Immature natural killer cell (primary cell): ENCODE measurements at regions not wholly inside any gene's neighbourhood (a gene's known extent, or its start where the extent isn't known, plus 50 kb on each side); places are given as distances from the start of the nearest gene placed in this dataset.

Experiments used
- DNase-seq, 3 donors: peaks; one replicate each; pipeline ENCODE4 v3.0.0; 2022; ENCODE audit warnings: mixed read lengths in 1 of 3
- H3K27ac Mint-ChIP-seq, 6 donors: one replicate each; pipeline ENCODE4 v1.8.0; 2020; ENCODE audit warnings: mixed read lengths in 6 of 6, mild to moderate bottlenecking in 5 of 6, inconsistent platforms in 4 of 6, moderate library complexity in 3 of 6
- H3K27me3 Mint-ChIP-seq, 3 donors: one replicate each; pipeline ENCODE4 v1.8.0; 2020 to 2021; ENCODE audit warnings: low read depth in 3 of 3, mild to moderate bottlenecking in 3 of 3, mixed read lengths in 3 of 3, moderate library complexity in 3 of 3, inconsistent platforms in 1 of 3
- H3K36me3 Mint-ChIP-seq, 3 donors: one replicate each; pipeline ENCODE4 v1.8.0; 2020; ENCODE audit warnings: mixed read lengths in 3 of 3, inconsistent platforms in 2 of 3, mild to moderate bottlenecking in 2 of 3
- H3K4me1 Mint-ChIP-seq, 2 donors: one replicate each; pipeline ENCODE4 v1.8.0; 2020; ENCODE audit warnings: inconsistent platforms in 2 of 2, mild to moderate bottlenecking in 2 of 2, mixed read lengths in 2 of 2, moderate library complexity in 1 of 2
- H3K4me3 Mint-ChIP-seq, 5 donors: one replicate each; pipeline ENCODE4 v1.8.0; 2020; ENCODE audit warnings: mild to moderate bottlenecking in 5 of 5, mixed read lengths in 5 of 5, inconsistent platforms in 3 of 5, moderate library complexity in 3 of 5
- H3K9me3 Mint-ChIP-seq, 6 donors: one replicate each; pipeline ENCODE4 v1.8.0; 2020; ENCODE audit warnings: mild to moderate bottlenecking in 6 of 6, mixed read lengths in 6 of 6, inconsistent platforms in 4 of 6, moderate library complexity in 3 of 6

DNA sequence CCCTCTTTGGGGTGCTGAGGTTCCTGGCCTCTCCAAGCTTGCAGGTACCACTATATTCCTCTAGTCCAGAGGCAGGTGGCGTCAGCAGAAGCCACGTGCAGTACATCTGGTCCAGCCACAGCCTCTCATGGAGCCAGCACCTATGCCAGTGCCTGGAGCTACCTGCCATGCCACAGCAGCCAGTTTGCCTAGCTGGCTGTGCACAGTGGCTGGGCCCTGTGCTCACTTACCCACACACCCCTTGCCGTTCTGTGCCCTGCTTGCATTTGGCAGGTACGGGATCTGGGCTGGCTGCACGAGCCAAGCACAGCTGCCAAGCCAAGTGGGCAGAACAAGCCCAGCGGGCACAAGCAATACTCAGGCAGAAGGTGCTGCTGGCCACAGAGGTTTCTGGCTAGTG lies 601.1 kb downstream of the EPHA5 start:
- DNase-seq, result no peak
- H3K27ac Mint-ChIP-seq, result no peak overlapping the region
- peaks cover 13 to 61% (median 22%) of the 10 kb centered on the region in 6 donors for H3K9me3 Mint-ChIP-seq
- peaks cover 0 to 3% (median 2%) of the 10 kb centered on the region in 3 donors for H3K27me3 Mint-ChIP-seq
- H3K36me3 Mint-ChIP-seq, result no peaks in the 10 kb centered on the region
- H3K4me3 Mint-ChIP-seq, result no peak overlapping the region
- H3K4me1 Mint-ChIP-seq, result no peaks in the 10 kb centered on the region

GRCh38 chr4:65066106-65066505 lies 604.2 kb downstream of the EPHA5 start:
- Mint-ChIP-seq H3K9me3 (peaks cover 12 to 63% (median 18%) of the 10 kb centered on the region in 6 donors), H3K4me1 (no peaks in the 10 kb centered on the region), H3K36me3 (no peaks in the 10 kb centered on the region), H3K27me3 (peaks cover 0 to 3% (median 2%) of the 10 kb centered on the region in 3 donors), H3K27ac (no peak overlapping the region), H3K4me3 (no peak overlapping the region)
- no peak for DNase-seq

GRCh38 chr4:65063601-65064000 lies 606.7 kb downstream of the EPHA5 start:
- Mint-ChIP-seq H3K4me3 (no peak overlapping the region), H3K27me3 (peaks cover 0 to 5% (median 2%) of the 10 kb centered on the region in 3 donors), H3K36me3 (no peaks in the 10 kb centered on the region), H3K27ac (no peak overlapping the region), H3K9me3 (peaks cover 7 to 62% (median 23%) of the 10 kb centered on the region in 6 donors), H3K4me1 (no peaks in the 10 kb centered on the region)
- DNase-seq, result no peak

GRCh38 chr4:65050786-65051185 lies 619.5 kb downstream of the EPHA5 start:
- Mint-ChIP-seq H3K36me3 (no peaks in the 10 kb centered on the region), H3K9me3 (peaks cover 3 to 33% (median 16%) of the 10 kb centered on the region in 6 donors), H3K27me3 (peaks cover 0 to 3% (median 0%) of the 10 kb centered on the region in 3 donors), H3K4me1 (no peaks in the 10 kb centered on the region), H3K4me3 (no peak overlapping the region), H3K27ac (no peak overlapping the region)
- DNase-seq, result no peak

DNA sequence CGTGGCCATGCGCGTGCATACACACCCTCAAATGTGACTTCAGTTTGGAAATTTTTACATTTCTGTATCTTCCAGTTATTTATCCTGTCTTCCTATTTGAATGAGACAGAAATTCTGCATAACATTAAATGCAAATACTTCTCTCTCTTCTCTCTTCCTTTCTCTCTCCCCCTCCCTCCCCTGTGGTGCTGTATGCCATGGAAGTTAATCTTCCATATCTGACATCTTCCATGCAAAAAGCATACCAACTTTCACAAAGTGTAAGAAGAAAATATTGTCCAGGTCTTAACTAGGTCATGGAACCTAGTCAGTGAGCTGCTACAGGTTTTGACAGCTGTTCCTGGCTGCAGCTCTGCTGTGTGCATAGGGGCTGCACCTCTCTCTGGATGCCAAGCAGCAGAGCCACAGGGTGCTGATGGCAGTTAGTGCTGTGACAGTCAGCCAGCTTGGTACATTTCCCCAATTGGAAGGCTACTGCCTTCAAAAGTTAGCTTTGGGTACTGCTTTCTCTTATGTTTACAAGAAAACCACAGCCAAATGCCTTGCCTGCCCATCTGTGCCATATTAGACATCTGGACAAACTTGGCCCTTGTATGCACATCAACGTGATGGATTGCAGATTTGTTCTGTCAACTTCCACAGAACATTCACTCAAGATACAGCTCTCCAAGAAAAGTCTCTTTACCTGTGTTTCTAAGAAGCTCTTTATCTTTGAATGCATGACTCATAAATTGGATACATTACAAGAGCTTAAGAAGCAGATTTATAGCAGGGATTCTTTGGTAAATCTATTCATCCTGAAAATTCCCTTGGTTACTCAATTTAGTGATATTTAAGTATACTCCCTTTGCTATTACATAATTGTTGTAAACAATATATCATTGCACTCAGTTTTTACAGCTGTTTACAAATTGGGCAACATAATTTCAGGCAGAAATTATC lies 623.8 kb downstream of the EPHA5 start:
- H3K4me3 Mint-ChIP-seq, result no peak overlapping the region
- no peaks in the 10 kb centered on the region for H3K36me3 Mint-ChIP-seq
- H3K27me3 Mint-ChIP-seq, result no peaks in the 10 kb centered on the region
- H3K4me1 Mint-ChIP-seq, result no peaks in the 10 kb centered on the region
- DNase-seq, result no peak
- H3K27ac Mint-ChIP-seq, result no peak overlapping the region
- H3K9me3 Mint-ChIP-seq, result peaks cover 6 to 33% (median 19%) of the 10 kb centered on the region in 6 donors

DNA sequence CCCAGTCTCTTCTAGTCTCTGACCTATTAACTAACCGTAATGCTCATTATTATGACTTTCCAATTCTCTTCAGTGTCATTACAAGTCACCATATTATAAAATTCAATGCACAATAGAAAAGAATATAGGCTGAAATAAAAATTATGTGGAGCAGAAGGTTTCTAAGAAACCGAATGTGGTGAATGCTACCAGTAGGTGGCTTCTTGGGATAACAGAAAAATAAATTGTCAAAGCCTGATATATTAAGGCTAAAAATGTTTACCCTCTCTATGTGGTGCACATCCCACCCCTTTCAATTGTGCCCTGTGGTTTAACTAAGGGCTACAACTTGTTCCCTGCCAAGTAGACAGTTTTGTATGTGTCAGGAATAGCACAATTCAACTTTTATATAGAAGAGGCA lies 624.6 kb upstream of the TECRL start:
- Mint-ChIP-seq H3K27me3 (peaks cover 0 to 2% (median 0%) of the 10 kb centered on the region in 3 donors), H3K4me1 (no peaks in the 10 kb centered on the region), H3K4me3 (no peak overlapping the region), H3K9me3 (peaks cover 4 to 44% (median 18%) of the 10 kb centered on the region in 6 donors), H3K36me3 (peaks cover 0 to 3% (median 0%) of the 10 kb centered on the region in 3 donors), H3K27ac (no peak overlapping the region)
- DNase-seq, result no peak

DNA sequence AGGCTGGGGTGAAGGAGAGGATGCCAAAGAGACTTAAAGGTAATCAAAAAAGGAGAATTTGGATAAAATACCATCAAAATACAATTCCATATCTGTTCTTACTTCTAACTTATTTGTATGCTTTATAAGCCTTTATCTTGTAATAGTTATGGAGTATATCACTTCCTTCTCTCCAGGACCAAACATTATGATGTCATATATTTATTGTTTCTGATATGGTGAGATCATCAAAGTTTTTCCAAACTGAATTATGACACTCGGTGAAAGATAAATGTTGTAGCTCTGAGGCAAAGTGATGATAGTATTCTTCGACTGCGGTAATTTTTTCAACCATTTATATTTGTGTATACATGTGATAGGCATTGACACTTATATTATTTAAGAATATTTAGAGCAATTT lies 619.3 kb upstream of the TECRL start:
- Mint-ChIP-seq H3K4me3 (no peak overlapping the region), H3K9me3 (peaks cover 6 to 52% (median 19%) of the 10 kb centered on the region in 6 donors), H3K4me1 (no peaks in the 10 kb centered on the region), H3K27me3 (peaks cover 0 to 2% (median 0%) of the 10 kb centered on the region in 3 donors), H3K27ac (no peak overlapping the region), H3K36me3 (no peaks in the 10 kb centered on the region)
- no peak for DNase-seq

DNA sequence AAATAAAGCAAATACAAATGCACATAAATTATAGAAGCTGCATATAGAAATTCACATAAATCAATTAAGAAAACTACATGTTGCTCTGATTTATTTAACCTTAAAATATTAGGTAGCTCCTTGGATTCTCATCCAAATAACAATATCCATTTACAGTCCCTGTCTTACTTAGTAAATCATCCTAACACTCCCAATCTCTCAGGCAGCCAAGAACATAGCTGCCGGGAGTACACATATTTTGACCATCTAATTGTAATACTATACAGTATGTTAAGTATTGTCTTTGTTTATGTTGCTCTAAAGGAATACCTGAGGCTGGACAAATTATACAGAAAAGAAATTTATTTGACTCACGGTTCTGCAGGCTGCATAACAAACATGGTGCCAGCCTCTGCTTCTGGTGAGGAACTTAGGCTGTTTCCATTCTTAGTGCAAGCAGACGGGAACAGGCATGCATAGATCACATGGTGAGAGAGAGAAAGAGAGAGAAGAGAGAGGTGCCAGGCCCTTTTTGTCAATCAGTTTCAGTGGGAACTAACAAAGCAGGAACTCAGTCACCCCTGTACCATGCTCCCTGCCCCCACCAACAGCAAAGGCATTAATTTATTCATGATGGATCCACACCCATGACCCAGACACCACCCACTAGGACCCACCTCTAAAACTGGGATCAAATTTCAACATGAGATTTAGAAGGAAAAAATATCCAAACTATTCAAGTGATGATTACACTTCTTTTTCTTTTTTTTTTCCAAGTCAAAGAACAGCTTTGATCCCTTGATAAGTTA lies 614.8 kb upstream of the TECRL start:
- H3K4me3 Mint-ChIP-seq, result no peak overlapping the region
- H3K9me3 Mint-ChIP-seq, result peaks cover 4 to 47% (median 18%) of the 10 kb centered on the region in 6 donors
- DNase-seq, result no peak
- H3K36me3 Mint-ChIP-seq, result peaks cover 0 to 3% (median 0%) of the 10 kb centered on the region in 3 donors
- H3K27me3 Mint-ChIP-seq, result no peaks in the 10 kb centered on the region
- H3K4me1 Mint-ChIP-seq, result no peaks in the 10 kb centered on the region
- no peak overlapping the region for H3K27ac Mint-ChIP-seq

DNA sequence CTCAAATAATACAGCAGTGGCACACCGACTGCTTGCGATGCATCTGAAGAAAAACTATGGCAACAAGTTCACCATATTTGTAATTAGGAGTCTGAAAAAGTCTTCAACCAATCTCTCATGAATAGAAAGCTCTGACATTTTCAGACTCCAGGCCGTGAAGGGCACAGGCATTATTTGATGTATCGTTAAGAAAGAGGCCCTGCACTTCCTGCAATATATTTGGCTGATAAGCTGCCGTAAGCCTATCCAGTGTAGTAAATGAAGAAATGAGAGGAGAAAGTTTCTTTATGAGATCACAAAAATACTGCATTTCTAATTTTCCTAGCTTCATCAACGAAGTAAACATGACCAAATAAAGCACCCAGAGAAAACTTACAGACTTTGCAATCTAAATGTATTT lies 613.8 kb upstream of the TECRL start:
- Mint-ChIP-seq H3K4me1 (no peaks in the 10 kb centered on the region), H3K27ac (no peak overlapping the region), H3K4me3 (no peak overlapping the region), H3K36me3 (peaks cover 0 to 3% (median 0%) of the 10 kb centered on the region in 3 donors), H3K27me3 (no peaks in the 10 kb centered on the region), H3K9me3 (peaks cover 4 to 44% (median 16%) of the 10 kb centered on the region in 6 donors)
- DNase-seq, result no peak

DNA sequence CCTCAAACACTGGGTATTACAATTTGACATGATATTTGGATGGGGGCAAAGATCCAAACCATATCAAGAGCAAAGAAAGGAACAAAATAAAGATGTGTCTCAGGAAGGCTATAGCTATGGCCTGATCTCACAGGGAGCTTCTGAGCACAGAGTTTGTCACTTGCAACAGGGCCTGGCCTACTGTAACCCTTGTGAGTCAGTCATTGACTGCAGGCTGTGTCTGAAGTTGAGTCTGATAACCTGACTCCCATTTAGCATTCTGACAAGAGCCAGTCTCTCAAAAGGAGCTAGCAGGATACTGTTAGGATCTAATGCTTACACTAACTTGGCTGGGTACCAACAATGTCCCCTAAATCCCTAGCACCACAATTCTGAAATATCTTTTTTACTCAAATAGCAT lies 612.5 kb upstream of the TECRL start:
- no peak overlapping the region for H3K27ac Mint-ChIP-seq
- DNase-seq, result no peak
- no peak overlapping the region for H3K4me3 Mint-ChIP-seq
- H3K9me3 Mint-ChIP-seq, result peaks cover 3 to 35% (median 13%) of the 10 kb centered on the region in 6 donors
- peaks cover 0 to 3% (median 0%) of the 10 kb centered on the region in 3 donors for H3K36me3 Mint-ChIP-seq
- no peaks in the 10 kb centered on the region for H3K4me1 Mint-ChIP-seq
- no peaks in the 10 kb centered on the region for H3K27me3 Mint-ChIP-seq

- H3K9me3 Mint-ChIP-seq, result peaks cover 0 to 35% (median 15%) of the 10 kb centered on the region in 6 donors
- no peak overlapping the region for H3K4me3 Mint-ChIP-seq
- H3K4me1 Mint-ChIP-seq, result no peaks in the 10 kb centered on the region
- DNase-seq, result no peak
- H3K27me3 Mint-ChIP-seq, result no peaks in the 10 kb centered on the region
- H3K36me3 Mint-ChIP-seq, result peaks cover 0 to 3% (median 0%) of the 10 kb centered on the region in 3 donors
- H3K27ac Mint-ChIP-seq, result no peak overlapping the region
Observed at GRCh38 chr4:65021149-65021548, 611.9 kb upstream of the TECRL start.

DNA sequence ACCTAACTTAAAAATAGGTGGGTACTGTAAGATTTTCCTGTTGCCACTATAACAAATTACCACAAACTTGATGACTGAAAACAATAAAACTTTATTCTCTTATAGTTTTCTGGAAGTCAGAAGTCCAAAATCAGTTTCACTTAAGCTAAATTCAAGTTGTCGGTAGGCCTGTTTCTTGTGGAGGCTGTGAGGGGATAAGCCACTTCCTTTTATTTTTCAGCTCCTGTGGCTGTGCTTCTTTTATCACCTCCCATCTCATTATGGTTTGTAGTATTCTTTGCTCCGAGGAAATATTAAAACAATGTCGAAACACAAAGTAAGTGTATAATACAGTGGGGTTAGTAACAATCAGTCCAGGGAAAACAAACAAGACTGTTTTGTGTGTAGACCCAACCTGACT lies 610.5 kb upstream of the TECRL start:
- peaks cover 0 to 3% (median 0%) of the 10 kb centered on the region in 3 donors for H3K36me3 Mint-ChIP-seq

DNA sequence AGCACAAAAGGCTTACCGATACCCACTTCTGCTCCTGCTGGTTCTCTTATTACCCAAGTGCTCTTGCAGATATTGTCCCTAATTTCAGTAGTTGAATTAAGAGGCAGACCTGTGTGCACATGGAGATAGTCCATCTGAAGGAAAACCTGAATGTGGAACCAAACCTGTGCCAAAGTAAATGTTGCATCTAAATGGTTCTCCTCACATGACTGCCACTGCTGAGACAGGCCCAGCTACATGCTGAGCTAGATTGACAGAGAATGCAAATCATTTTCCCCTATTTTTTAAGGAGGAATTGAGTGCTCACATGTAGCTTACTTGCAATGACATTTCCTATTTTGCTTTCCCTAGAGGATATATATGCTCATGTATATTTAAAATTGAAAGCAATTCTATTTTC lies 609.1 kb upstream of the TECRL start:
- Mint-ChIP-seq H3K27me3 (no peaks in the 10 kb centered on the region), H3K4me3 (no peak overlapping the region), H3K27ac (no peak overlapping the region), H3K4me1 (no peaks in the 10 kb centered on the region), H3K36me3 (peaks cover 0 to 3% (median 0%) of the 10 kb centered on the region in 3 donors), H3K9me3 (peaks cover under 1 to 15% (median 9%) of the 10 kb centered on the region in 6 donors)
- DNase-seq, result no peak

More for the DNA sequence above, 610.5 kb upstream of the TECRL start:
- no peak overlapping the region for H3K27ac Mint-ChIP-seq
- DNase-seq, result no peak
- H3K27me3 Mint-ChIP-seq, result no peaks in the 10 kb centered on the region
- H3K4me1 Mint-ChIP-seq, result no peaks in the 10 kb centered on the region
- H3K9me3 Mint-ChIP-seq, result peaks cover 0 to 25% (median 13%) of the 10 kb centered on the region in 6 donors
- H3K4me3 Mint-ChIP-seq, result no peak overlapping the region

GRCh38 chr4:65014078-65014477 lies 604.8 kb upstream of the TECRL start:
- H3K36me3 Mint-ChIP-seq, result no peaks in the 10 kb centered on the region
- no peak overlapping the region for H3K4me3 Mint-ChIP-seq
- DNase-seq, result no peak
- no peak overlapping the region for H3K27ac Mint-ChIP-seq
- H3K4me1 Mint-ChIP-seq, result no peaks in the 10 kb centered on the region
- peaks cover 2 to 16% (median 9%) of the 10 kb centered on the region in 6 donors for H3K9me3 Mint-ChIP-seq
- no peaks in the 10 kb centered on the region for H3K27me3 Mint-ChIP-seq
